ENCODE measurements at regions not wholly inside any gene's neighbourhood (a gene's known extent, or its start where the extent isn't known, plus 50 kb on each side); places are given as distances from the start of the nearest gene placed in this dataset.

DNA sequence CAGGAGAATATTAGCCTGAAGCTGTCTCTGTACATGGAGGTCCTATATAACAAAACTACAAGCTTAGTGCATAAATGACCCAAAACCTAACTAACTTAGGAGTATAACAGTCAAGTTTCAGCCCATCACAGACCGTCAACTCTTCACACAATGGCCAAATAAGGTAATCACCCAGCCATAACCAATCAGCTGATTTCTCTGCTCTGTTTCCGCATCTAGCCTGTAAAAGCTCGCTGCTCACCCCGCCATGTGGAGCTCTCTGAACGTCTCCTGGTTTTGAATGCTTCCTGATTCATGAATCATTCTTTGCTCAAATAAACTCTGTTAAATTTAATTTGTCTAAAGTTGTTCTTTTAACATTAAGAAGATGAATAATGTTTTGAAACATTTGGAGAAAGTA lies 593.6 kb downstream of the TMX3 start:
- H3K9me3 ChIP-seq (ENCODE audit: severe bottlenecking) = no peaks in the 10 kb centered on the region
- H3K27me3 ChIP-seq (ENCODE audit: insufficient read depth, poor library complexity, severe bottlenecking) = no peaks in the 10 kb centered on the region
- no peak overlapping the region for H3K27ac ChIP-seq (ENCODE audit: poor library complexity, severe bottlenecking)
- ATAC-seq (ENCODE audit: low read depth) (no peak), DNase-seq (ENCODE audit: low spot score) (no peak)
- H3K36me3 ChIP-seq (ENCODE audit: low read depth) = no peaks in the 10 kb centered on the region
- TF ChIP-seq, protein P1, sequence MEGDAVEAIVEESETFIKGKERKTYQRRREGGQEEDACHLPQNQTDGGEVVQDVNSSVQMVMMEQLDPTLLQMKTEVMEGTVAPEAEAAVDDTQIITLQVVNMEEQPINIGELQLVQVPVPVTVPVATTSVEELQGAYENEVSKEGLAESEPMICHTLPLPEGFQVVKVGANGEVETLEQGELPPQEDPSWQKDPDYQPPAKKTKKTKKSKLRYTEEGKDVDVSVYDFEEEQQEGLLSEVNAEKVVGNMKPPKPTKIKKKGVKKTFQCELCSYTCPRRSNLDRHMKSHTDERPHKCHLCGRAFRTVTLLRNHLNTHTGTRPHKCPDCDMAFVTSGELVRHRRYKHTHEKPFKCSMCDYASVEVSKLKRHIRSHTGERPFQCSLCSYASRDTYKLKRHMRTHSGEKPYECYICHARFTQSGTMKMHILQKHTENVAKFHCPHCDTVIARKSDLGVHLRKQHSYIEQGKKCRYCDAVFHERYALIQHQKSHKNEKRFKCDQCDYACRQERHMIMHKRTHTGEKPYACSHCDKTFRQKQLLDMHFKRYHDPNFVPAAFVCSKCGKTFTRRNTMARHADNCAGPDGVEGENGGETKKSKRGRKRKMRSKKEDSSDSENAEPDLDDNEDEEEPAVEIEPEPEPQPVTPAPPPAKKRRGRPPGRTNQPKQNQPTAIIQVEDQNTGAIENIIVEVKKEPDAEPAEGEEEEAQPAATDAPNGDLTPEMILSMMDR (IDR thresholded peaks at IDR 0.05; ENCODE audit: poor library complexity, severe bottlenecking) = no peak
- H3K4me3 ChIP-seq (ENCODE audit: severe bottlenecking) = no peak overlapping the region
- H3K4me1 ChIP-seq (ENCODE audit: insufficient read depth, poor library complexity, severe bottlenecking) = peaks cover 9% of the 10 kb centered on the region

- DNase-seq (ENCODE audit: low spot score) (no peak), ATAC-seq (ENCODE audit: low read depth) (no peak)
- no peaks in the 10 kb centered on the region for H3K4me1 ChIP-seq (ENCODE audit: insufficient read depth, poor library complexity, severe bottlenecking)
- no peaks in the 10 kb centered on the region for H3K27me3 ChIP-seq (ENCODE audit: insufficient read depth, poor library complexity, severe bottlenecking)
- TF ChIP-seq, protein P1 (IDR thresholded peaks at IDR 0.05; ENCODE audit: poor library complexity, severe bottlenecking) = no peak
- no peaks in the 10 kb centered on the region for H3K9me3 ChIP-seq (ENCODE audit: severe bottlenecking)
- no peaks in the 10 kb centered on the region for H3K36me3 ChIP-seq (ENCODE audit: low read depth)
- no peak overlapping the region for H3K4me3 ChIP-seq (ENCODE audit: severe bottlenecking)
- no peak overlapping the region for H3K27ac ChIP-seq (ENCODE audit: poor library complexity, severe bottlenecking)
These were observed 598.5 kb upstream of the DSEL start for GRCh38 chr18:68114989-68115388.

DNA sequence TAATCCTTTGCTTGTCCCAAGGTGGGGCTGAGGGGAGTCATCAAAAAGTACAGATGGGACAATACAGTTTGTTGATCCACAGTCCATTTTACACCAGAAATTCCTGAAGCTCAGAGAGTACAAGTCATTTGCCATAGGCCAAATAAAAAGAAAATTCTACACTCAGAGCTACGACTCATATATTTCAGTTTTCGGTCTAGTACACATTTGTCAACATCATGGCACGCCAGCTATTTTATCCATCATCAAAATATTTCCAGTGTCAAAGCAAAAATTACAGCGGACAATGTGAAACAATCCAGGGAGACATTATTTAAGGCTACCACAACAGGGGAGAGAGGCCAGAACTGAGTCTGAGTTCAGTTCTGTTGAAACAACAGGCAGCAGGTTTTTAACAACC lies 587.5 kb upstream of the DSEL start:
- ATAC-seq (ENCODE audit: low read depth) (no peak), DNase-seq (ENCODE audit: low spot score) (no peak)
- Histone ChIP-seq H3K4me1 (ENCODE audit: insufficient read depth, poor library complexity, severe bottlenecking) (no peaks in the 10 kb centered on the region), H3K36me3 (ENCODE audit: low read depth) (no peaks in the 10 kb centered on the region), H3K9me3 (ENCODE audit: severe bottlenecking) (no peaks in the 10 kb centered on the region), H3K27ac (ENCODE audit: poor library complexity, severe bottlenecking) (no peak overlapping the region), H3K27me3 (ENCODE audit: insufficient read depth, poor library complexity, severe bottlenecking) (no peaks in the 10 kb centered on the region), H3K4me3 (ENCODE audit: severe bottlenecking) (no peak overlapping the region)
- TF ChIP-seq, protein P1 (IDR thresholded peaks at IDR 0.05; ENCODE audit: poor library complexity, severe bottlenecking) = no peak

GRCh38 chr18:68103561-68103960 lies 587.0 kb upstream of the DSEL start:
- Histone ChIP-seq H3K4me3 (ENCODE audit: severe bottlenecking) (no peak overlapping the region), H3K36me3 (ENCODE audit: low read depth) (no peaks in the 10 kb centered on the region), H3K27ac (ENCODE audit: poor library complexity, severe bottlenecking) (no peak overlapping the region), H3K4me1 (ENCODE audit: insufficient read depth, poor library complexity, severe bottlenecking) (no peaks in the 10 kb centered on the region), H3K27me3 (ENCODE audit: insufficient read depth, poor library complexity, severe bottlenecking) (no peaks in the 10 kb centered on the region), H3K9me3 (ENCODE audit: severe bottlenecking) (no peaks in the 10 kb centered on the region)
- TF ChIP-seq, protein P1 (IDR thresholded peaks at IDR 0.05; ENCODE audit: poor library complexity, severe bottlenecking) = no peak
- no peak for ATAC-seq (ENCODE audit: low read depth)
- no peak for DNase-seq (ENCODE audit: low spot score)

DNA sequence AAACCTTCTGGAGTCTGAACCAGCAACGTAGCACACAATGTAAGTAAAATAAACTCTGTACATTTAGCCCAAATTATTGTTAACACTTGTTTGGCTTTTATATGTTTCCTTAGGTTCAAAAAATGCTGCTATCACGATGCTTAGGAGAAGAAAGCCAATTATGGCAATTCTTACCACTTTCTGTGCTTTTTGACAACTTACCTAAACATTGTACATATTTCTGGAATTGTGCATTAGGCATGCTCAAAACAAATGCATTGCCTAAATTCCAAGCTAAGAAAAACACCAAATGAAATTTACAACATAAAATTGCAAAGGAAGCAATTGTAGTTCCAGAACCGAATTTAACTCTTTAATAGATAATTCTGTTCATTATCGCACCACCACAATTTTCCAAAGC lies 585.6 kb upstream of the DSEL start:
- TF ChIP-seq, protein P1 (IDR thresholded peaks at IDR 0.05; ENCODE audit: poor library complexity, severe bottlenecking) = no peak
- no peaks in the 10 kb centered on the region for H3K27me3 ChIP-seq (ENCODE audit: insufficient read depth, poor library complexity, severe bottlenecking)
- no peak overlapping the region for H3K27ac ChIP-seq (ENCODE audit: poor library complexity, severe bottlenecking)
- no peaks in the 10 kb centered on the region for H3K4me1 ChIP-seq (ENCODE audit: insufficient read depth, poor library complexity, severe bottlenecking)
- no peaks in the 10 kb centered on the region for H3K36me3 ChIP-seq (ENCODE audit: low read depth)
- ATAC-seq (ENCODE audit: low read depth) = no peak
- no peak overlapping the region for H3K4me3 ChIP-seq (ENCODE audit: severe bottlenecking)
- DNase-seq (ENCODE audit: low spot score) = no peak
- no peaks in the 10 kb centered on the region for H3K9me3 ChIP-seq (ENCODE audit: severe bottlenecking)

Data from RWPE2 (cell line).